K562 (cell line): ENCODE measurements at regions not wholly inside any gene's neighbourhood (a gene's known extent, or its start where the extent isn't known, plus 50 kb on each side); places are given as distances from the start of the nearest gene placed in this dataset.

Experiments
- CTCF ChIP-seq, 3 experiments: IDR thresholded peaks in 2 of 3; conservative IDR thresholded peaks in 1 of 3; 2 replicates each; pipeline ENCODE4 v1.5.1; 2011 to 2012; ENCODE audit warnings: low read length in 3 of 3, mild to moderate bottlenecking in 3 of 3, control low read depth in 2 of 3, improper control_type of control experiment in 1 of 3, inconsistent platforms in 1 of 3, low read depth in 1 of 3, mixed read lengths in 1 of 3, moderate library complexity in 1 of 3; ENCODE audit not compliant: insufficient read depth in 2 of 3
- EP300 ChIP-seq: IDR thresholded peaks from 2 replicates; pipeline ENCODE4 v1.6.1; 2012; ENCODE audit warnings: low read length, improper control_type of control experiment
- ZEB2 ChIP-seq: fragments of 450-650 bp; IDR thresholded peaks from 2 replicates; pipeline ENCODE4 v1.6.1; 2016

GRCh38 chr3:188083011-188083410, 70.9 kb upstream of the LPP start:
- TF ChIP-seq CTCF (IDR thresholded peaks at IDR 0.05 in 2 of 3, conservative IDR thresholded peaks at IDR 0.05 in 1 of 3; ENCODE audit: insufficient read depth in 2 of 3, low read depth in 1 of 3, low read length in 3 of 3) = no peak
- TF ChIP-seq EP300 = no peak
- TF ChIP-seq ZEB2 = no peak
